DOHH2 (cell line): ENCODE measurements at regions not wholly inside any gene's neighbourhood (a gene's known extent, or its start where the extent isn't known, plus 50 kb on each side); places are given as distances from the start of the nearest gene placed in this dataset.

Experiments
- CTCF ChIP-seq: fragments of 200-600 bp; sonication (generic); IDR thresholded peaks from one replicate; pipeline ENCODE4 v1.5.1; 2014; ENCODE audit warnings: antibody characterized with exemption, mild to moderate bottlenecking, low read depth, low read length; ENCODE audit not compliant: poor library complexity, severe bottlenecking
- EZH2phosphoT487 ChIP-seq: fragments of 200-600 bp; sonication (generic); IDR thresholded peaks from 2 replicates; pipeline ENCODE4 v1.6.1; 2017; ENCODE audit warnings: borderline replicate concordance, mild to moderate bottlenecking, antibody characterized with exemption, low read length, moderate library complexity, mixed read lengths

GRCh38 chr3:66583424-66584040 lies 82.7 kb upstream of the LRIG1 start:
- TF ChIP-seq CTCF: no peak
- no peak for TF ChIP-seq EZH2phosphoT487
